PC-9 (cell line): ENCODE measurements at regions not wholly inside any gene's neighbourhood (a gene's known extent, or its start where the extent isn't known, plus 50 kb on each side); places are given as distances from the start of the nearest gene placed in this dataset.

ENCODE experiments used
- BruUV-seq: library from RNA; stranded (reverse); fragments of 400-500 nt; replicated peaks from 2 replicates; lab custom pipeline; 2021; lab: Mats Ljungman, UMichigan
- CTCF ChIA-PET: fragments of 300-600 bp; sonication (Branson Sonifier 250); formaldehyde crosslinking; loops from one replicate; lab custom pipeline; 2022; ENCODE audit warnings: antibody characterized with exemption; lab: Charles Lee
- POLR2A ChIA-PET: fragments of 300-600 bp; sonication (Branson Sonifier 250); formaldehyde crosslinking; loops from one replicate; lab custom pipeline; 2022; ENCODE audit warnings: antibody characterized with exemption; ENCODE audit not compliant: unreplicated experiment; lab: Charles Lee
- DNase-seq, 2 experiments: peaks; one replicate each; pipeline versions ENCODE4 v3.0.0 to v3.0.0-alpha.2; 2015 to 2022; ENCODE audit warnings: mixed read lengths in 1 of 2
- H2AFZ ChIP-seq: fragments of 200-600 bp; sonication (generic); 2 replicates; pipeline ENCODE4 v1.8.1; 2017; ENCODE audit warnings: antibody characterized with exemption
- H3F3A ChIP-seq: fragments of 200-600 bp; sonication (generic); 2 replicates; pipeline ENCODE4 v1.8.1; 2017; ENCODE audit warnings: antibody characterized with exemption, mild to moderate bottlenecking, low read depth; ENCODE audit not compliant: insufficient read depth
- H3K27ac ChIP-seq: fragments of 200-600 bp; sonication (generic); 2 replicates; pipeline ENCODE4 v1.6.1; 2016; ENCODE audit warnings: mixed run types
- H3K27me3 ChIP-seq: fragments of 200-600 bp; sonication (generic); 2 replicates; pipeline ENCODE4 v1.6.1; 2016; ENCODE audit warnings: low read depth, mixed run types; ENCODE audit not compliant: insufficient read depth
- H3K36me3 ChIP-seq: fragments of 200-600 bp; sonication (generic); 2 replicates; pipeline ENCODE4 v1.6.1; 2016; ENCODE audit warnings: low read depth, mixed run types
- H3K4me1 ChIP-seq: fragments of 200-600 bp; sonication (generic); replicated peaks from 2 replicates; pipeline ENCODE4 v1.6.1; 2016; ENCODE audit warnings: mixed run types; ENCODE audit not compliant: insufficient read depth
- H3K4me2 ChIP-seq: fragments of 200-600 bp; sonication (generic); 2 replicates; pipeline ENCODE4 v1.6.1; 2017; ENCODE audit warnings: mixed run types
- H3K4me3 ChIP-seq: fragments of 200-600 bp; sonication (generic); 2 replicates; pipeline ENCODE4 v1.6.1; 2016; ENCODE audit warnings: mixed run types
- H3K79me2 ChIP-seq: fragments of 200-600 bp; sonication (generic); 2 replicates; pipeline ENCODE4 v1.6.1; 2017; ENCODE audit warnings: low read depth, mixed run types
- H3K9me2 ChIP-seq: fragments of 200-600 bp; sonication (generic); 2 replicates; pipeline ENCODE4 v1.8.1; 2017; ENCODE audit warnings: mild to moderate bottlenecking; ENCODE audit not compliant: insufficient read depth
- H3K9me3 ChIP-seq: fragments of 200-600 bp; sonication (generic); 2 replicates; pipeline ENCODE4 v1.8.1; 2016; ENCODE audit warnings: low read depth; ENCODE audit not compliant: insufficient read depth
- H4K20me1 ChIP-seq: fragments of 200-600 bp; sonication (generic); 2 replicates; pipeline ENCODE4 v1.8.1; 2017; ENCODE audit not compliant: insufficient read depth
- CTCF ChIP-seq: fragments of 200-600 bp; sonication (generic); conservative IDR thresholded peaks from 2 replicates; pipeline ENCODE4 v1.6.1; 2017; ENCODE audit warnings: mixed run types, antibody characterized with exemption, mild to moderate bottlenecking, moderate library complexity
- EZH2 ChIP-seq: fragments of 200-600 bp; sonication (generic); IDR thresholded peaks from 2 replicates; pipeline ENCODE4 v1.8.0; 2017; ENCODE audit warnings: antibody characterized with exemption, low read depth
- intact Hi-C: fragments of 100-400 bp; cut with micrococcal nuclease; formaldehyde crosslinking; loops from one replicate; pipeline ENCODE4 v1.10.0; 2022; ENCODE audit not compliant: unreplicated experiment

GRCh38 chr9:106575823-106576222 lies 287.1 kb upstream of the ZNF462 start:
- intact Hi-C loops: no loop called here
- no peaks in the 10 kb centered on the region for H3K9me3 ChIP-seq
- CTCF ChIA-PET: no interaction called here
- H4K20me1 ChIP-seq: no peaks in the 10 kb centered on the region
- no peak overlapping the region for H3K4me2 ChIP-seq
- H3F3A ChIP-seq: no peaks in the 10 kb centered on the region
- BruUV-seq: no TSS peak
- no peak for DNase-seq
- no peaks in the 10 kb centered on the region for H3K9me2 ChIP-seq
- H3K36me3 ChIP-seq: no peaks in the 10 kb centered on the region
- H3K4me3 ChIP-seq: no peak overlapping the region
- H3K79me2 ChIP-seq: no peaks in the 10 kb centered on the region
- H3K27me3 ChIP-seq: no peaks in the 10 kb centered on the region
- H2AFZ ChIP-seq: no peak overlapping the region
- TF ChIP-seq EZH2: no peak
- TF ChIP-seq CTCF: no peak
- H3K4me1 ChIP-seq: no peaks in the 10 kb centered on the region
- POLR2A ChIA-PET: no interaction called here
- H3K27ac ChIP-seq: no peak overlapping the region

GRCh38 chr9:106576232-106576760 lies 286.7 kb upstream of the ZNF462 start:
- Histone ChIP-seq H2AFZ (no peak overlapping the region), H3K4me1 (no peaks in the 10 kb centered on the region), H3K36me3 (no peaks in the 10 kb centered on the region), H3K9me2 (no peaks in the 10 kb centered on the region), H3F3A (no peaks in the 10 kb centered on the region), H3K4me2 (no peak overlapping the region), H3K4me3 (no peak overlapping the region), H3K27ac (no peak overlapping the region), H4K20me1 (no peaks in the 10 kb centered on the region), H3K27me3 (no peaks in the 10 kb centered on the region), H3K79me2 (no peaks in the 10 kb centered on the region), H3K9me3 (no peaks in the 10 kb centered on the region)
- POLR2A ChIA-PET: no interaction called here
- no peak for DNase-seq
- intact Hi-C loops: no loop called here
- no TSS peak for BruUV-seq
- CTCF ChIA-PET: no interaction called here
- TF ChIP-seq CTCF: no peak
- no peak for TF ChIP-seq EZH2

- TF ChIP-seq EZH2 (no peak), CTCF (no peak)
Observed at GRCh38 chr9:106577121-106577520, 285.8 kb upstream of the ZNF462 start.

More at GRCh38 chr9:106577121-106577520, 285.8 kb upstream of the ZNF462 start:
- Histone ChIP-seq H3K79me2 (no peaks in the 10 kb centered on the region), H3K9me2 (no peaks in the 10 kb centered on the region), H3K4me1 (no peaks in the 10 kb centered on the region), H3K27ac (no peak overlapping the region), H3K4me3 (no peak overlapping the region), H3K9me3 (no peaks in the 10 kb centered on the region), H3F3A (no peaks in the 10 kb centered on the region), H3K4me2 (no peak overlapping the region), H3K27me3 (no peaks in the 10 kb centered on the region), H3K36me3 (no peaks in the 10 kb centered on the region), H4K20me1 (no peaks in the 10 kb centered on the region), H2AFZ (no peak overlapping the region)
- ChIA-PET CTCF (no interaction called here), POLR2A (no interaction called here)
- BruUV-seq: no TSS peak
- intact Hi-C loops: no loop called here
- no peak for DNase-seq
